ENCODE measurements at regions not wholly inside any gene's neighbourhood (a gene's known extent, or its start where the extent isn't known, plus 50 kb on each side); places are given as distances from the start of the nearest gene placed in this dataset.
"Not testable (repeated sequence)": the region's sequence is repeated elsewhere in the genome, so short reads cannot be mapped to it uniquely, and the experiment has no call there.

DNA sequence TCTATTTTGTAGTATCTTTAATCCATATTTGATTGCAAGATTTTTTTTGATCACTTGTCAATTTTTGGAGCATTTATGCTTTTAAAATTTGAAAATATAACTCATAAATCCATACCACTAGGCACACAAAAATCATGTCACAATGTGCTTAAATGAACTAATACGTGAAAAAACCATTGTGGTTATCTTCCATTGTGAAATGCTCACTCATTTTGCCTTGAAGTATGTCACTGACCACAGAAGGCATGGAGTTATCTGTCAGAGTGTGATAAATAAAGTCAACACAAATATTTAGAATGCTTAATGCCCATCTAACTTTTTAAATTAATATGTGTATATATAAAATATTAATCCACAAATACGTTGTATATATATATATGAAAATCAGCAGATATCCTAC, 347.2 kb downstream of the PTPRC start:
- no peak for DNase-seq

DNA sequence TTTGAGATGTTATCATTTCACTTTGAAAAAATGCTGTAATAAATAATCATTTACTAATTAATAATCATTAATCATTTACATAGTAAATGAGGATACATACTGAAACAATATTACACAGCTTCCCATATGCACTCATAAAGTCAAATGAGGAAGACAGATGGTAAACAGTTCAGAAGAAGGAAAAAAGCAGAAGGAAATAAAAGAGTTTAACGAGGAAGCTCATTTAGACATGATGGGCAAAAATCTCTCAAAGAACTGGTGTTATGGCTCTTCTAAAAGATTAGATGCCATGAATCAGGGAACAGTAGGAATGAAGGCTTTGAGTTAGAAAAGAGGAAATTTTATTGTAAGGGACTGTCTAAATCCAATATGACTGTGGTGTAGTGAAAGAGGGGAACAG, 347.6 kb downstream of the PTPRC start:
- no peak for DNase-seq

DNA sequence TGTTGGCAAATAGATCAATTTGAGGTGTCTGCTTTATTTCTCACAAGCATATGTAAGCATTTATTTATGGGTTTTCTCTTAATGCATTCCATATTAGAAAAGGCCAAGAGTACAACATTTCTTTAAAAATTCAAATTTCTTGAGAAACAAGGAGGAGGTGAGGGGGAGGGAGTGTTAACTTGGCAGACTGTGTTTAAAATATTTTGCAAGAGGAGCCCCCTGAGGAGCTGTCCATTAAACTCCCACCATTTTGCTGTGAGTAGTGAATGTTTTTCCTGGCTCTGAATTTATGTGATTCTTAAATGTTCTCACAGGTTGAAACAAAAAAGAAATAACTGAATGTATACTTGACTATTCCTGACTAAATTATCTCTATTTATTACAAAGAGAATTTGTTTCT, 363.8 kb downstream of the PTPRC start:
- no peak for DNase-seq

DNA sequence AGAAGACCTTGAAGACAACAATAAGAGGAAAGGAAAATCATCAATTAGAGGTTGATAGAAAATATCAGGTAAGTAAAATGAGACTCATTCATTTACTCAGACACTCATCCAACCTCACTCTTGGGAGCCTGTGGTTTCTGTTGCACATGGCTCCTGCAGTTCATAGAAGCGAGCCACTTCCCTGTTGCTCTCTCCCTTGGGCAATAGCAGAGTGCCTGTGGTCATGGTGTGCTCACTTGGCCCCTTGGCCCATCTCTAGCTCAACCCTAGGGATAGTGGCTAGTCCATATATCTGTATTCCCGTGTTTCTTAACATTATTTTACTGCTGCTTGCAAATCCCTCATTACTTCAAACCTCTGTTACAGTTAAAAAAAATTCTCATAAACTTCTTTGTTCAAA, 368.6 kb downstream of the PTPRC start:
- DNase-seq: no peak

DNA sequence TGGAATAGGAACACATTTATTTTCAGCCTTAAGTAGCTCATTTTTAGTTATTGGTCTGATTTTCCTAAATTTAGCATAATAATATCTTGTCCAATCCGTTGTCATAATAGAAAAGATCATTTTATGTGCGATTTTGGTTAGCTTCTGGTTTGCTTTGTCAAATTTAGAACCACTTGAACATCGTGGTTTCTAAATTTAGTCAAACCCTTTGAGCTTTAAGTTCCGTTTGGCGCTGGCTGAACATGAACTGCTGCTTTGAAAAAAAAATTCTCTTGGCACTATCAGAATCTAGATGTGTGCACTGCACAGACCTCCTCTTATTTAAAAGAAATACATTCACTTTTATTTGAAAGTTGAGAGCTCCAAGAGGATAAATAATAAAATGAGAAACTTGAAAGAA, 370.6 kb downstream of the PTPRC start:
- DNase-seq: no peak

DNA sequence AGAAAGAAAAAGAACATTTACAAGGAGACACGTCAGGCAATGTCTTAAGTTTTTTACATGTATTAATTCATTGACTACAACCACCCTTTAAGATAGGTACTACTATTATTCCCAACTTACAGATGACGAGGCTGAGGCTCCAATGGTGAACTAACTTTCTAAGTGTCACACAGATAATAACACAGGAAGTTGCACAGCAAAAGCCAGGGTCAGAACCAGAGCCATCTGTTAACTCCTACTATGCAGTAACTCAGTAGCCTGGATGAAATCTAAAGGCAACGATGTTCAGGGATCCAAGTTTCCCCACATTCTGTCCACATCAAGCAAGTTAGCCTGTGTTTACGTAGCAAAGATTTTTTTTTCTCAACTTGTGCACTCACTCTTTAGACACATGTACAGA, 371.7 kb downstream of the PTPRC start:
- no peak for DNase-seq

DNA sequence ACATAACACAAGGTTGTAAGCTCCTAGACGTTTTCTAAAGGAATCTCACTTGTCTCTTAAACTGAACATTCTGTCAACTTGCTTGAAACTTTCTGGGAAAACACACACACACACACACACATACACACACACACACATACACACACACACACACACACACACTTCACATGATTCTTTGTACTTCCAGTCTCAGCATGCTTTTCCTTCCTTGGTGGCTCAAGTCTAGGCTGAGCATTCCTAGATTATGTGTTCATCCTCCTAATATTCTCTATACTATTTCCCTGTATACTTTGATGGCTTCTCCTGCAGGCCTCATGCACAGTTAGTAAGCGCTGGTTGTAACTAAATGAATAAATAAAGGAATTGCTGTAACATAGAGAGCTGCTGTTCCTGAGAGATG, 372.1 kb downstream of the PTPRC start:
- no peak for DNase-seq

DNA sequence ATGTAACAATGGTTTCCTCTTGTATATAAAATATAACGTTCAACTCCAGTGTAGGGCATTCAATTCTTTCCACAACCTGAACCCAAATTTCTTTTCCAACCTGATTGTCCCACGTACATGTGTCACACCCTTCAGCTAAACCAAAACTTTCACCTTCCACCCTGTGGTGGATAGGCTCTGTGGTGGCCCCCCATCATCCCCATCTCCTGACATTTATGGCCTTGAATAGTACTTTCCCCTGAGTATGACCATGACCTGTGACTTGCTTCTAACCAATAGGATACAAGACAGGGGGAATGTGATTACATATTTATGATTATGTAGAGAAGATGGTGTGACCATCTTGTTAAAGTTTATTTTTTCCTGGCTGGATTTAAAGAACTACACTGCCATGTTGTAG, 377.0 kb downstream of the PTPRC start:
- no peak for DNase-seq

DNA sequence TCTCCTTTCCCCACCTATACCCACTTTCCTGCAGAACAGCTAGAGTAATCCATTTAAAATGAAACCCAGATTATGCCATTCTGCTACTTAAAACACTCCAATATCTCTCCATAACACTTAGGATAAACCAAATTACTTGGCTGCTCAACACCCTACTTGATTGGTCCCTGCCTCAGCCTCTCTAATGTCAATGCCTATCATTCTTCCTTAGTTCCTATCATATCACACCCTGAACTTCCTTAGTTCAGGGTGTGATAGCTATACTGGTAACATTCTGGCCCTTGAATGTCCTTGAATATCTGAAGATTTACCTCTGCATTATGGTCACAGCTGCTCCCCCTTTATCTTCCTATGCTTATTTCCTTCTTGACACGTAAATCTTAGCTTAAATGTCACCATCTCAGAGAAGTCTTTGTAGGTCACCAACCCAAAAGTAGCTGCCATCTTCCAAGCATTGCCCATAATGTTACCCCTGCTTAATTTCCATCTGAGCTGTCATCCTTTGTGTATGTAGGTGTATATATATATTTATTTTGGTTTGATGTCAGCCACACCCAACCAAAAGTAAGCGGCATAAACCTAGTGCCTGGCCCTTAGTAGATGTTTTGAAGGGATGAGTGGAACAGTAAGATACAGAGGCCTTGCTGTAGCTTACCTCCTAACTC, 379.8 kb downstream of the PTPRC start:
- no peak for DNase-seq

DNA sequence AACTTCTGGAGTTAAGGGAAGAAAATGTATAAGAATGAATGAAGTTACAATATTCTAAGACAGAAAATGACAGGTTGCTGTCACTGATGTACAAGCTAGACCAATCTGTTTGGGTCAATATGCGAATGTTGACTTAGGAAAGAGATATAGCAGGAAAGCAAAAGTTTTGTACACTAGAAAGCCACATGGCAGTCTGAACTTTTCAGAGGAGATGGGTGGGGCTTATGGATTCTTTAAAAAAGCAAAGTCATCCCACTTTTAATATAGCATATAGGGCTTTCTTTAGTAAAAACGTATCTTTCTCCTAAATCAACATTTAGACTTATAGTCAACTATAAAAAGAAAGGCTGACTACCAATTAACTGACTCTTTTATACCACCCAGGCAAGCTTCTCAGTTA, 381.2 kb downstream of the PTPRC start:
- no peak for DNase-seq

DNA sequence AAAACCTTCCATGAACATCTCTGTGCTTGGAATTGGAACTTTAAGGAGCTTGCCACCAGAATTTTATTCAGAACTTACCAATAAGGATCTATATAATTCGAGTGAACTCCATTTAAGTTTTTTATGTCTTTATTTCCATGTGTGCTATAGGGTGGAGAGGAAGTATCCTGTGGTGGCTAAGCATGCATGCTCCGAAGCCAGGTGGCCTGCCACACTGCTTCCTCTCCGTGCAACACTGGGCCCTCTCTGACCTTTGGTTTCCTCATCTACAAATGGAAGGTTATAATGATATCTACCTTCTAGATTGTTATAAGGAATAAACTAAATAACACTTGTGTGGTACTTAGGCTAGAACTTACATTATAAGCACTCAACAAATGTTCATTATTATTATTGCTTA, 382.1 kb downstream of the PTPRC start:
- DNase-seq: no peak

DNA sequence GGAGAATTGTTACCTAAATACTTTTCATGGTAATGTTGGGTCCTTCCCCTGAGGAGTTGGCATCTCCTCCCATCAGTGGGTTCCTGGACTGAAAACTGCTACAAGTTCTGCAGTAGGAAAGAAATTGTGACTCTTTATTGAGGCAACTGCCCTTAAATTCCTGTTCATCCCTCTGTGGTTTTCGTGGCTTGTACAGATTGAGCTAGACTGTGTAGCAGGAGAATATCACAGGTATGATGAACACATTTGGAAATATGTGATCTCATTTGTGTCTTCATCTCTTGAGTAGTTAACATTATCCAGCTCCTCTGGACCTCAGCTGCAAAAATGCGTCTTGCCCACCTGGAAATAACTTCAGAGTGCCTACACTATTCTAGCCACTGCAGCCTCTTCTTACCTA, 390.6 kb downstream of the PTPRC start:
- DNase-seq: no peak

DNA sequence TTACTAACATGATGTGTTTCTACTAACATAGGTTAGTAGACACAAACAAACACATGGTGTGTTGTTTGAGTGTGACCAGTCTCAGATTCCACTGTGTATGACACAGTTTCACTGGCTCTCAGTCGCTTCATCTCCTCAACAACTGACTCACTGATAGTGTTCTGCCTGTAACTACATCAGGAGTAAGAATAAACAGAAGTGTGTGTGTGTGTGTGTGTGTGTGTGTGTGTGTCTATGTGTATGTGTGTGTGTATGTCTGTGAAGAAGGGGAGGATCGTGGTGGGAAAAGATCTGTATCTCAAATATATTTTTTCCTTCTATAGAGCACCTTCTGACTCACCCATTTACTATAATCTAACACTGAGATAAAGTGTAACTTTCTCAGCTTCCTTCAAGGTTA, 391.0 kb downstream of the PTPRC start:
- DNase-seq: no peak

DNA sequence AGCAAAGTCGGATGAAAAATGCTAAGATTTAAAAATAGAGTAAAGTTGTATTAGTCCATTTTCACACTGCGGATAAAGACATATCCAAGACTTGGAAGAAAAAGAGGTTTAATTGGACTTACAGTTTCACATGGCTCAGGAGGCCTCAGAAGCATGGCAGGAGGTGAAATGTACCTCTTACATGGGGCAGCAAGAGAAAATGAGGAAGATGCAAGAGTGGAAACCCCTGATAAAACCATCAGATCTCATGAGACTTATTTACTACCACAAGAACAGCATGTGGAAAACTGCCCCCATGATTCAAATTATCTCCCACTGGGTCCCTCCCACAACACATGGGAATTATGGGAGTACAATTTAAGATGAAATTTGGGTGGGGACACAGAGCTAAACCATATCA, 391.7 kb downstream of the PTPRC start:
- not testable (repeated sequence) for DNase-seq

DNA sequence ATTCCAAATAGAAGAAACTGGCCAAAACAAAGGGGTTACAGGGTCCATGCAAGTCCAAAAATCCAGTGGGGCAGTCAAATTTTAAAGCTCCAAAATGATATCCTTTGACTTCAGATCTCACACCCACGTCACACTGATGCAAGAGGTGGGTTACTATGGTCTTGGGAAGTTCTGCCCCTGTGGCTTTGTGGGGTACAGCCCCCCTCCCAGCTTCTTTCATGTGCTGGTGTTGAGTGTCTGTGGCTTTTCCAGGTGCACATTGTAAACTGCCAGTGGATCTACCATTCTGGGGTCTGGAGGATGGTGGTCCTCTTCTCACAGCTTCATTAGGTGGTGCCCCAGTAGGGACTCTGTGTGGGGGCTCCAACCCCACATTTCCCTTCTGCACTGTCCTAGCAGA, 392.3 kb downstream of the PTPRC start:
- DNase-seq: not testable (repeated sequence)

DNA sequence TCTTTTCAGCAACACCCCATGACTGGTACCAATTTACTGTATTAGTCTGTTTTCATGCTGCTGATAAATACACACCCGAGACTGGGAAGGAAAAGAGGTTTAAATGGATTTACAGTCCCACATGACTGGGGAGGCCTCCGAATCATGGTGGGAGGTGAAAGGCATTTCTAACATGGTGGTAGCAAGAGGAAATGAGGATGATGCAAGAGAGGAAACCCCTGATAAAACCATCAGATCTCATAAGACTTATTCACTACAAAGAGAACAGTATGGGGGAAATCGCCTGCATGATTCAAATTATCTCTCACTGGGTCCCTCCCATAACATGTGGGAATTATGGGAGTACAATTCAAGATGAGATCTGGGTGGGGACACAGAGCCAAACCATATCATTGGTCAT, 393.6 kb downstream of the PTPRC start:
- DNase-seq: not testable (repeated sequence)

DNA sequence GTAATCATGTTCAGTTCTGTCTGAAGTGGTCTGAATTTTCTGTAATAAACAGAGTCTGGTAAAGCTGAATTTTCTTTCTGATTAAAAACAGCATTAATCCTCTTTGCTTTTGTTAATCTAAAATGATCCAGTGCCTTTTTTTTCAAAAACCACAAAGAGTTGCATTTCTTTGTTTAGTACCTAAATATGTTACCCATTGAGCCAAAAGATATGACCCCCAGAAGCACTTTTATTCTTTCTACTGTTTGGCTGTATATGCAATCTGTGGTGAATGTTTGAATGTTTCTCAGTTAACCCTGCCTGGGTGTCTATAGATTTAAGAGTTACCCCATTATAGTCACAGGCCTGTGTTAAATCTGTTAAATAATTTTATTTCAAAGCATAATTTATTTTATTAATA, 394.8 kb downstream of the PTPRC start:
- no peak for DNase-seq

DNA sequence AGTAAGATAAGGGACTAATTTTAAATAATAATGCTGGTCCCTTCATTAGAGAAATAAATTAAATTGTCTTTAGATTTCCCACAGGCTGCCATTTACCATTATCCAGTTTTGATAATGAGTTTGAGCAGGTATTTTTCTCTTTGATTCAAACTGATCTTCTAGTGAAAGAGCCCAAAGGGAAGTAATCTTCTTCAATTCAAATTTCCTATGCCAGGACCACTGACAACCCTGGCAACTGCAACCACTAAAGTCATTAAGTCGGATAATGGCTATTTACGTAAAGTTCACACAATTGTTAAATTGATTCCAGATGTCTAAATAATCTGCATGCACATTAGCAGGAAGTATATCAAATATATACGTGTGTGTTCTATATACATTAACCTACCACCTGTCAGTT, 399.3 kb downstream of the PTPRC start:
- no peak for DNase-seq

DNA sequence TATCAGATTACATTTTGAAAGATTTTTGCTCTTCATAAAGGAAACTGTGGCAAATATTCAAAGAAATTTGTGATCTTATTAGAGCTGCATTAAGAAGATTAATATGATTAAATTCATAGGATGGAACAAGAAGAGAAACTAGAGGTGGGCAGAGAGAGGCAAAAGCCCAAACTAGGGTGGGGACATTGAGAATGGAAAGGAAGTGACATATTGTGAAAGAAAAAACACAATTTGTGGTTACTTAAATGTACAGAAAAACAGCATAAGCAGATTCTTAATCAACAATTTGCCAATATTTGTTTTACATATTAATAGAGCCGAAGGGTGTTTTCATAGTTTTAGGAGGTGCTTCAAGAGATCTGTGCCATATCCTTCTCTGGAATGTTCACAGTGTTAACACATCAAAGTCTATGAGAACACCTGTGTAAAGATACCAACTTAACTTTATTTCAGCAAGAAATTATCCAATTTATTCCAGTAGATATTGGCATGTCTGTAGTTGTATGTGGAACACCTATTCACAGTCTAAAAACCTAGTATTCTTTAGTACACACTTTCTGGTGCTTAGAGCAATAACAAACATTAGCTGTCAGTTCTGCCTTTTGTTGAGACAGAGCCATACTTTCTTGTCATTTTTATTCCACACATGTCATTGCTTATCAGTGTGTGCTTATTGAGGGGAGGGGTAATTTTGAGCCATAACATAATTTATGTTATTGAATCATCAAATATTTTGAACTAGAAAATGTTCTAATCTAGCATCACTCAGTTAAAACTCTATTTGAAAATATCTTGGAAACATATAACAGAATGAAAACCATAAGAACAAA, 401.5 kb downstream of the PTPRC start:
- no peak for DNase-seq

DNA sequence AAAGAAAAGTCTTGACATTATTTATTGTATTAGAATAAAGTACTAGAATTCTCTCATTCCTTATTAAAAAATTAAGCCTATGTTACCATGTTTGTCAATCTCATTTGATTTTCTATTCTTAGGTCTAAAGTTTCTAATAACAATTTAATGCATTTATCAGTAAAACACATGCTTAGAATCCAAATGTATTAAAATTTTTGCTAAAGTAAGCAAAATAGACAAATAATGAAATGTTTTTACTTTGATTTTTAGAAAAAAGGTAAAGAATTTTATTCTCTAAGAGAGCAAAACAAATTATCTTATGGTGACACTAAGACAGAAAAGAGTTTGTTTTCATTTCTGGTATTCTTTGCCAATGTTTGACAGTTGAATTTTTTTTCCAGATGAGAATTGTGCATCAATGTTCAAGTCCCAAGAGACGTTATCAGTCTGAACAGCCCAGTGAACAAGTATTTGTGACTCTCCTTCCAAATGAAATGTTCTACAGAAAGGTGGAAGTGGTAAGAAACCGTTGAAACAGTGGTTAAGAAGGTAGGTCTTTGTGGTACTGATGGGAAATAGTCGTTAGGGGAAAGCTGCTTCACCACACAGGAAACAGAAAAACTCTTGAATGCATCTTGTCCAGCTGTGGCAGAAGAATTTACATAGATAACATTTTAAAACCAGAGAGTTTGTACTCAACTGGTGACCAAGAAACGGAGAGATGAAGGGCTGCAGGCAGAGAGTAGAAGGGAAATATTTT, 402.5 kb downstream of the PTPRC start:
- no peak for DNase-seq

DNA sequence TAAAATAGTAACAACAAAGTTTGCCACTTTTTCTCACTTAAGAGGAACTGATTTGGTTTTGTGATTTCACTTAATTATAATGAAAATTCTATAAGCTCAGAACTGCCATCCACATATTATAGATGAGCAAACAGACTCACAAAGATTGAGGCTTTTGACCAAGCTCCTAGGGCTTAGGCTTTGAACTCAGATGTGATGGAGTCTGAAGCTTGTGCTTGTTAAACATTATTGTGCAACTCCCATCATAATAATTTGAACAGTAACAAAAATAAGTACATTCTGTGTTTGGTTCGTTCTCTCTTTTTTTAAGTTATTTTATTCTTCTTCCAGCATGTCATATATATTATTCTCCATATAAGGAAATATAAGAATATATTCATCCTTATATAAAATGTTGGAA, 403.4 kb downstream of the PTPRC start:
- DNase-seq: no peak

DNA sequence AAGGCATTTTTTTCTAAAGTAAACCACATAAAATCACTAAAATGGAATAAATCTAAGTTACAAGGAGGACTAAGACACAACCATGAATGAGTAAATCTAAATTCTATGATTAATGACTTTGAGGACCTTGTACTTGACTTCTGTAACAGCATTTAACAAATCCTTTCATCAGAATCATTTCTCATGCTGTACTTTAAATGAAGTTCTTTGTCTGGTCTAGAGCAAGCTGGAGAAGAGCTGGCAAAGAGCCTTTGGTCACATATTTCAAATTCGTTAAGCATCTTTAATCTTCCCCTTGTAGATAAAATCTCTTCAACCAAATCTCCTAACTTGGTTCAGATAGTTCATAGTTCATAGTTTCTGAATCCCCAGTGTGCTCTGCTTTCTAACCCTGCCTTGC, 405.4 kb downstream of the PTPRC start:
- DNase-seq: no peak

DNA sequence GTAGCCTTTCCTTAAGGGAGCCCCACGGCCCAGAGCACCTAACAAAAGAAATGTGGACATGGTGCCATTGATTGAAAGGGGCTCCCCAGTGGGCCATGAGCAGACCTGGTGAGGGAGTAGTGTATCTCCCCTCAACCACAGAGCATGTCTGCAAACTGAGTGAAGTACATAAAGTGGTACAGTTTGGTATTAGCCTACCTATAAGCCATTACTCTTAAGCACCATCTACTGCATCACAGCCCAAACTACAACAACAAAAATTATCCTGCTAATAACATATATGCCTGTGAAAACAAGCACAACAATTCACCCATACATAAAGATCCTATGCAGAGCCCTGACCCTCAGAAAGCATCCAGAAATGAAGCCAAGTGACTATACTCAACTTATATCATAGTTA, 407.8 kb downstream of the PTPRC start:
- no peak for DNase-seq

DNA sequence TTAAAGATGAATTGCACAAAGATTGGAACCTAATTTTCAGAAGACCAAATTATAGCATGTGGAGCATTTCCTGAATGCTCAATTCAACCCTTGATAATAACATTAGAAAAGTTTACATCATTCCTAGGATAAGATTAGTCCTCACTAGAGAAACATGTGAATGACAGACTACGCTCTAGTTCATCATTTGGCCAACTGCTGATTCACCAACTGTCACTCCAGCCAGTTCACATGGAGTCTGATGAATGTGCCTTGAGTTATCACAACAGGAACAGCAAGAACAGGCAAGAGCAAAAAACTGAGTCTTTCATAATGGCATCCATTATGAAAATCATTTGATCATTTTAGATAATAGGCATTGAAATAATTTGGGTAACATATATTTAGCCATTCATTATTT, 415.9 kb downstream of the PTPRC start:
- no peak for DNase-seq
